ENCODE measurements at regions not wholly inside any gene's neighbourhood (a gene's known extent, or its start where the extent isn't known, plus 50 kb on each side); places are given as distances from the start of the nearest gene placed in this dataset.
A peak's percentile ranks its signal among the peaks of the same experiment; 100 is the strongest.

DNA sequence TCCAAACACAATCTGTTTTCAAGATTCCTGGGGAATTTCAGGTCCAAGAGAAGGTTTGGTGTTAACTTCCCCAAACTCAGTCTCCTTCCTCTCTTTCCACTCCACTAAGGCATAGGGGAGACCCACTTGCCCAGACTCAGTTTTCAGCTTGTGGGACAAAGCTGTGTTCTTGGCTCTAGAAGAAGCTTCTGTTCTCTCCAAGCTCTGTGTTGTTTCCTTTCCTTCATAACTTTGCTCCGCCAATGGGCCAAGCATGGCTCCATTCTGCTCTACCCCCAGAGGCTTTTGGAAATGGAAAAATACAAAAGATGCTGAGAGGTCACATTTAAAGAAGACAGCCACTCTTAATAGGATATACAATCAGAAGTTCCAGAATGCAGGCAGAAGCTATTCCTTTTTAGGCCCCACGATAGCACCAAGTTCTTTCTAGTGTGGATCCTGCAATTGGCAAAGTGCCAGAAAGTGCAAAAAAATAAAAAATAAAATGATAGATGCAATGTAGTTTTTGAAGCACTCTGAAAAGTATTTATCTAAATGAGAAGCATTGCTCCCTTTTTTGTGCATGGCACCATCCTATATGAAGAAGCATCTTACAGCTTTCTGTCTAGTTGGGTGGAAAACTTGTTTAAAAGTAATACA, 510.1 kb downstream of the TXNL1 start:
- intact Hi-C loops (cut with DNase I): no loop called here
- no peak for DNase-seq (ENCODE audit: missing footprints)
- no peak for ATAC-seq

- DNase-seq (ENCODE audit: missing footprints): peak; percentile 43
- ATAC-seq: peak; percentile 64
- intact Hi-C loops (cut with DNase I): no loop called here
Observed at GRCh38 chr18:56127322-56128099, 510.9 kb downstream of the TXNL1 start.

DNA sequence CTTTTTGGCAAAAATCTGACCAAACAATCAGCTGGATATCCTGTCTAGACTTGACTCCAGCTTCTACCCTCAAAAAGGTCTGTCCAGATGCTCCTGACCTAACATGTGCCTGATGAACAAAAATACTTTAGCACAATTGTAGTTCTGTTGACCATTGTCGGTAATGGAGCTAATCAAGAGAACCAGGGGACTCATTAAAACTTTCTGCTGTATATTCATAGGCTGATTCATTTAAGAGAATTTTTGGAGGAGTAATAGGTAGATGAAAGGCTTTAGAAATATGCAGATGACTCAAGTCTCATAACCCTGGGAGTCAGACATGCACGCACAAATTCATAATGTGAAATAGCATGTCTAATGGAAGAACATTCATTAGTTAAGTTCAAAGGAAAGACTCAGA, 514.2 kb downstream of the TXNL1 start:
- intact Hi-C loops (cut with DNase I): no loop called here
- DNase-seq (ENCODE audit: missing footprints) (no peak), ATAC-seq (no peak)

DNA sequence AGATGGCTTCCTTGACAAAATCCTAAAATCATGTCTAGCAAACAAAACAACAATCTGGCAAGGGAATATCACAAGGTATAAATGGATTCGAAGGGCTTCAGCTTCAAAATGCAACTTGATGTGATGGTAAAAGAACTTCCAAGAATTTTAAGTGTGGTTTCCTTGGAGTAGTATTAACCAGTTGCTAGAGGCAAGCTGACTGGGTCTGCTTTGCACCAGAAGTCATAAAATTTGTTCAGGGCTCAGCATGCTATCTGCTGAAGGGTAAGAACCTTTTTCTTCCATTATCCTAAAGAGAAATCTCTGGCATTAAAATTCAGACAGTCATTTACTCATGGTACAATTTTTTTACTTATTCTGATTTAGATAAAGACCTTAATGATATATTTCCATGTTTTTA, 516.7 kb downstream of the TXNL1 start:
- intact Hi-C loops (cut with DNase I): no loop called here
- DNase-seq (ENCODE audit: missing footprints) (no peak), ATAC-seq (no peak)

DNA sequence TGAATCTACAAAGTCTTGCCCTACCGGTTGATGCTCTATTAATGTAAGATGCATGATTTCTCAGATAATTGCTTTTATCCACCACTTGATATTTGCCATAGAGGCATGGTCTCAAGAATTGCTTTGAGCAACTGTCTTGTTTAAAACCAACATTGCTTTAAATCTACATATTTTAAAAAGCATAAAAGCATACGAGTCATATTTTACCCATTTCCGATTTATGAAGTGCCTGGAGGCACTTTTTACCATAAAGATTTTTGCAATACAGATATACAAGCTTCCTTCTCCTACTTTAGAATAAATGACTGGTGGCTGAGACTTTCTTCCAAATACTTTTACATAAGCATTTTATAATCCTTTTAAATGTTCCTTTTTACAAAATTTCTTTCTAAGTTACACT, 517.6 kb downstream of the TXNL1 start:
- intact Hi-C loops (cut with DNase I): no loop called here
- ATAC-seq (no peak), DNase-seq (ENCODE audit: missing footprints) (no peak)

DNA sequence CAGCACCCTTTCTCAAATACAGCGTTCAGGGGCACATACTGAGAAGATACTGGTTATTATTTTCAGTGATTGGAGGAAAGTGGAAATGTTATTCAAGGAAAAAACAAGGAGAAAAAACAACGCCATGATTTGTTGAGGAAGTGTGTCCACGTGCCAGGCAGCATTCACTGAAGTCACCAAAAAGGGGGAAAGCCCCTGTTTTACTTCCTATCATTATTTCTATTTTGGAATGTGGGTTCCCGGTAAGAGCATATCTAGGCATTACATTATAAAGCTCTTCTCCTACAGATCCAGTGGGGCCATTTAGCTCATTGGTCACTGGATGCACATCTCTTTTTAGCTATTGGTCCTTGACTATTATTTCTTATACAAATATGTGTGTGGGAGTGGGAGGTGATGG, 518.7 kb downstream of the TXNL1 start:
- intact Hi-C loops (cut with DNase I): no loop called here
- DNase-seq (ENCODE audit: missing footprints): no peak
- no peak for ATAC-seq

DNA sequence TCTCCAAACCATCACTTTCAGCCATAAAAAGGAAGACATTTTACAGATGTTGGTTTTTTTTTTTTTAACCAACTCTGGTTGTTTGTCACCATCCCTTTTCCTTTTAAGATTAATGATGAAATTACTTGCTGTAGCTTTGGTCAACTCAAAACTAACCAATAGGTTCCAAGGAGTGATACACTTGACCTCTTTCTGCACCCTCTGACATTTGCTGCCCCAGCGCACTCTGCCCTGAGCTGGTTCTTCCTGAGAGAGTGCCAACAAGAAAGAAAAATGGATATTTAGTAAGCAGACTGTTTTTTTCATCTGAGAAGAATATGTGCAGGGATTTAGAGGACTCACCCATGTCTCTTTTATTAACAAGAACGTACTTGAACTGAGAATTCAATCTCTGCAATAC, 520.0 kb downstream of the TXNL1 start:
- intact Hi-C loops (cut with DNase I): no loop called here
- ATAC-seq (no peak), DNase-seq (ENCODE audit: missing footprints) (no peak)

GRCh38 chr18:56115071-56116015, 523.0 kb downstream of the TXNL1 start:
- ATAC-seq: no peak
- DNase-seq (ENCODE audit: missing footprints): no peak
- intact Hi-C loops (cut with DNase I): no loop called here

DNA sequence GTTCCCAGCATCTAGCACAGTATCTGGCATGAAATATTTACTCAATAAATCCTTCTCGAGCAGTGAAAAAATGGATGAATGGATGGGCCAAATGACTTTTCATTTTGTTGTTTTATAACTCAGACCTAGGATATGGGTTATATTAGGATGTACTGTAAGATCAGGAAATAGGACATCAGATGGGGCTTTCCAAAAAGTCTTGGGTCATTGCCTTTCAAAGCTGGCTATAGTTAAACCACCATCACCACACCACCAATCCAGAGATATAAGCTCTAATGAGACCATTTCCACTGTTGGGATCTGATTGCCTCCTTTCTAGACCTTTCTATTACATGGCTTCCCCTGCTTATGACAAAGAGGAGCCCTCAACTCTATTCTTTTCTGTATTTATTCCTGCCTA, 525.0 kb upstream of the TCF4 start:
- DNase-seq (ENCODE audit: missing footprints) (no peak), ATAC-seq (no peak)
- intact Hi-C loops (cut with DNase I): no loop called here

DNA sequence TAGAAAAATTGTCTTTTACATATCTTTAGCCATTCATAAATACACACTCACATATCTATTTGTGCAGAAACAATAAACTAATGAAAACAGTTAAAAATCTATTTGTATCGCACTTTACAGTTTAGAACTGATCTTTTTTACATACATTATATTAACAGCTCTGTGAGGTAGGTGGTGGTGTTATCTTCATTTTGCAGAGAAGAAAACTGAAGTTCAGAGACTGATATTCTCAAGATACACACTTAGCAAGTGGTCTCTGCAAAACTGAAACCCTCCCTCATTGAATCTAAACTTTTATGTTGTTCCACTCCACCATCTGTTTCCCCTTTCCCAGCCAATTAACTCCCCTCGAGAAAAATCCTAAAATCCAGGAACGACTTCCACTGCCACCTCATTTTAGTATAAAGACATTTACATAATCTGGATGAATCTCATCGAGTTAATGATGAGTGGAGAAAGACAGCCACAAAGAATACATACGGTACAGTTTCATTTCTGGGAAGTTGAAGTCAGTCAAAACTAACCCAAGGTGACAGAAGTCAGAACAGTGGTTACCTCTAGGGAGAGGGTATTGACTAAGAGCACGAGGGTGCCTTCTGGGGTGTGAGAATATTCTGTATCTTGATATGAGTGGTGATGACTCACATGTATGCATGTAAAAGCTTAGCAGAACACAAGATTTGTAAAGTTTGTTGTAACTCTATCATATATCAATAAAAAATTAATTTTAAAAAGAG, 524.2 kb upstream of the TCF4 start:
- ATAC-seq: no peak
- intact Hi-C loops (cut with DNase I): no loop called here
- DNase-seq (ENCODE audit: missing footprints): no peak

GRCh38 chr18:56109757-56110156, 521.8 kb upstream of the TCF4 start:
- DNase-seq (ENCODE audit: missing footprints): no peak
- intact Hi-C loops (cut with DNase I): no loop called here
- no peak for ATAC-seq

DNA sequence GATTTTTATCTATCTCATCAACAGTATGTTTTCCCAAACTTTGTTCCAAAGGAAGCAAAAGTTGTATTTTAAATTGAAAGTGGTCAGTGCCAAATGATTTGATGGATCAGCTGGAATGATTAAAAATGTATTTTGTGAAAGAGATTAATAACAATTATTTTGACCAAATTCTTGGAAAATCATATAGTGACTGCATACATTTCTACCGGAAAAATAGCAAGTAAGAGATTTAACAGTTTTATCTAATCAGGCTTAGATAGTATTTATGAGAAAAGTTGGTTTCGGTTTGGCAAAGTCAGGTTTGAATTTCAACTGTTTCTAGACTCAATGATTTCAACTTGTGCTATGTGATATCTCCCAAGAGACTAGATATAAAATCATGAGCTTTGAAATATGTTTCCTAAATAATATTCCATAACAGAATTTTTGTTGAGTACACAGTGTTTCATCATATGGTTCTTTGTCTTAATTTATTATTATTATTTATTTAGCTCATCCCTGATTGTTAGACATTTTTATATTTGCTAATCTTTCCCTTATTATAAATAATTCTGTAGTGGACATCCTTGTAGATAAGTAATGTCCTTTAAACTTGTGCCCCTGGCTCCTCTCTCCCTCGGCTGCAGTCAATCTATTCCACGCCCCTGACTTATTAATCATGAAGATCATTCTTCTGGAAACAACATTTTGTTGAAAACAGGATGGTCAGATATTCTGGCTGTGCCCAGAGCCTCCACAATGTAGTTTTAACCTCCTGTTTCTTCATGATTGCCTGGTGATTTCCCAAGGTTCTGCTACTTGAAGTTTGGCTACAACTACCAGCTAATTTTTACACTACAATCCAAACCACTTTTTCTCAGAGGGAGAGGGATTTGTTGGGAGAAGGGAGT, 520.7 kb upstream of the TCF4 start:
- ATAC-seq: no peak
- intact Hi-C loops (cut with DNase I): no loop called here
- no peak for DNase-seq (ENCODE audit: missing footprints)

GRCh38 chr18:56107821-56108477, 520.0 kb upstream of the TCF4 start:
- DNase-seq (ENCODE audit: missing footprints) (no peak), ATAC-seq (no peak)
- intact Hi-C loops (cut with DNase I): no loop called here

GRCh38 chr18:56100090-56100722, 512.2 kb upstream of the TCF4 start:
- no peak for ATAC-seq
- no peak for DNase-seq (ENCODE audit: missing footprints)
- intact Hi-C loops (cut with DNase I): no loop called here

GRCh38 chr18:56097621-56098020, 509.6 kb upstream of the TCF4 start:
- ATAC-seq: no peak
- DNase-seq (ENCODE audit: missing footprints): no peak
- intact Hi-C loops (cut with DNase I): no loop called here

DNA sequence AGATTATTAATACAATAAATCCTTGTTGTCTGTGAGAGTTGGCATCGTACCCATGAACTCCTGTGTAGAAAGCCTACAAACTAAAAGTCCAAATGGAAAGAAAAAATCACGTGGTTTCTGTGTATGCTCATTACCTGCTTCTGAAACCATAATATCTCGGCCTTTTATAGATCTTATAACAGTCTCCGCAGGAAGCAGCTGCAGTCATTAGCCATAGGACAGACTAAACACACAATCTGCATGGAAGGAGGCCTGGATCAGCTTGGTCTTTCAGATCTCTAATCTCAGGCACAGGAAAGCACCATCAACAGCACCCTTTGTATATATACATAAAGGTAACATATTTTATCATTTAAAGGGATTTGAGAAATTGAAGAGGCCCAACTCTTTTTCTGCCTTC, 508.9 kb upstream of the TCF4 start:
- intact Hi-C loops (cut with DNase I): no loop called here
- DNase-seq (ENCODE audit: missing footprints) (no peak), ATAC-seq (no peak)

- no peak for ATAC-seq
- DNase-seq (ENCODE audit: missing footprints): no peak
- intact Hi-C loops (cut with DNase I): no loop called here
Observed at GRCh38 chr18:56089612-56090258, 501.7 kb upstream of the TCF4 start.
